Osteoblast (primary cell): ENCODE measurements at regions not wholly inside any gene's neighbourhood (a gene's known extent, or its start where the extent isn't known, plus 50 kb on each side); places are given as distances from the start of the nearest gene placed in this dataset.

Experiments
- DNase-seq: peaks from one replicate; pipeline ENCODE4 v3.0.0; 2011; ENCODE audit warnings: low spot score, mixed read lengths; ENCODE audit not compliant: insufficient read length; ENCODE audit errors: missing footprints
- H2AFZ ChIP-seq: 2 replicates; pipeline ENCODE4 v1.6.0; 2011; ENCODE audit warnings: mild to moderate bottlenecking, low read length
- H3K27ac ChIP-seq: 2 replicates; pipeline ENCODE4 v1.5.1; 2011; ENCODE audit warnings: mild to moderate bottlenecking, low read depth, low read length, moderate library complexity
- H3K27me3 ChIP-seq: 2 replicates; pipeline ENCODE4 v1.6.0; 2012; ENCODE audit warnings: mild to moderate bottlenecking, control low read depth, inconsistent platforms, low read length, moderate library complexity; ENCODE audit not compliant: insufficient read depth
- H3K36me3 ChIP-seq: 2 replicates; pipeline ENCODE4 v1.5.1; 2011; ENCODE audit warnings: mild to moderate bottlenecking, low read length, control low read depth, moderate library complexity; ENCODE audit not compliant: insufficient read depth
- H3K4me1 ChIP-seq: 2 replicates; pipeline ENCODE4 v1.5.1; 2011; ENCODE audit warnings: mild to moderate bottlenecking, low read length, control low read depth, moderate library complexity; ENCODE audit not compliant: insufficient read depth
- H3K4me2 ChIP-seq: 2 replicates; pipeline ENCODE4 v1.6.0; 2011; ENCODE audit warnings: mild to moderate bottlenecking, low read length; ENCODE audit not compliant: insufficient read depth
- H3K4me3 ChIP-seq: fragments of 200-600 bp; sonication (generic); 3 replicates; pipeline ENCODE4 v1.5.1; 2012; ENCODE audit warnings: mild to moderate bottlenecking, low read length, inconsistent platforms; ENCODE audit not compliant: insufficient read depth
- H3K79me2 ChIP-seq: 2 replicates; pipeline ENCODE4 v1.6.0; 2012; ENCODE audit warnings: mild to moderate bottlenecking, low read length, control low read depth, inconsistent platforms; ENCODE audit not compliant: insufficient read depth
- H3K9me3 ChIP-seq: 2 replicates; pipeline ENCODE4 v1.5.1; 2011; ENCODE audit warnings: low read depth, low read length, control low read depth
- H4K20me1 ChIP-seq: 2 replicates; pipeline ENCODE4 v1.6.0; 2012; ENCODE audit warnings: mild to moderate bottlenecking, low read length, control low read depth; ENCODE audit not compliant: insufficient read depth
- TF ChIP-seq, protein P1 (sequence below): IDR thresholded peaks from 2 replicates; pipeline ENCODE4 v1.5.1; 2011; ENCODE audit warnings: mild to moderate bottlenecking, low read depth, low read length, moderate library complexity; ENCODE audit errors: extremely low read depth

GRCh38 chr21:19181604-19182140 is 778.1 kb upstream of the TMPRSS15 start:
- no peak overlapping the region for H3K4me3 ChIP-seq
- H3K4me1 ChIP-seq = no peaks in the 10 kb centered on the region
- no peak overlapping the region for H2AFZ ChIP-seq
- no peak overlapping the region for H3K4me2 ChIP-seq
- H3K27ac ChIP-seq = no peak overlapping the region
- H3K36me3 ChIP-seq = no peaks in the 10 kb centered on the region
- no peaks in the 10 kb centered on the region for H3K79me2 ChIP-seq
- DNase-seq = no peak
- TF ChIP-seq, protein P1, sequence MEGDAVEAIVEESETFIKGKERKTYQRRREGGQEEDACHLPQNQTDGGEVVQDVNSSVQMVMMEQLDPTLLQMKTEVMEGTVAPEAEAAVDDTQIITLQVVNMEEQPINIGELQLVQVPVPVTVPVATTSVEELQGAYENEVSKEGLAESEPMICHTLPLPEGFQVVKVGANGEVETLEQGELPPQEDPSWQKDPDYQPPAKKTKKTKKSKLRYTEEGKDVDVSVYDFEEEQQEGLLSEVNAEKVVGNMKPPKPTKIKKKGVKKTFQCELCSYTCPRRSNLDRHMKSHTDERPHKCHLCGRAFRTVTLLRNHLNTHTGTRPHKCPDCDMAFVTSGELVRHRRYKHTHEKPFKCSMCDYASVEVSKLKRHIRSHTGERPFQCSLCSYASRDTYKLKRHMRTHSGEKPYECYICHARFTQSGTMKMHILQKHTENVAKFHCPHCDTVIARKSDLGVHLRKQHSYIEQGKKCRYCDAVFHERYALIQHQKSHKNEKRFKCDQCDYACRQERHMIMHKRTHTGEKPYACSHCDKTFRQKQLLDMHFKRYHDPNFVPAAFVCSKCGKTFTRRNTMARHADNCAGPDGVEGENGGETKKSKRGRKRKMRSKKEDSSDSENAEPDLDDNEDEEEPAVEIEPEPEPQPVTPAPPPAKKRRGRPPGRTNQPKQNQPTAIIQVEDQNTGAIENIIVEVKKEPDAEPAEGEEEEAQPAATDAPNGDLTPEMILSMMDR = no peak
- no peaks in the 10 kb centered on the region for H3K27me3 ChIP-seq
- no peaks in the 10 kb centered on the region for H4K20me1 ChIP-seq
- no peaks in the 10 kb centered on the region for H3K9me3 ChIP-seq

GRCh38 chr21:19197950-19198349 is 794.4 kb upstream of the TMPRSS15 start:
- Histone ChIP-seq H3K4me1 (no peaks in the 10 kb centered on the region), H4K20me1 (no peaks in the 10 kb centered on the region), H3K4me2 (no peak overlapping the region), H3K27ac (no peak overlapping the region), H3K27me3 (no peaks in the 10 kb centered on the region), H3K4me3 (no peak overlapping the region), H2AFZ (no peak overlapping the region), H3K79me2 (no peaks in the 10 kb centered on the region), H3K36me3 (no peaks in the 10 kb centered on the region), H3K9me3 (peaks cover 5% of the 10 kb centered on the region)
- TF ChIP-seq, protein P1 = no peak
- DNase-seq = no peak

DNA sequence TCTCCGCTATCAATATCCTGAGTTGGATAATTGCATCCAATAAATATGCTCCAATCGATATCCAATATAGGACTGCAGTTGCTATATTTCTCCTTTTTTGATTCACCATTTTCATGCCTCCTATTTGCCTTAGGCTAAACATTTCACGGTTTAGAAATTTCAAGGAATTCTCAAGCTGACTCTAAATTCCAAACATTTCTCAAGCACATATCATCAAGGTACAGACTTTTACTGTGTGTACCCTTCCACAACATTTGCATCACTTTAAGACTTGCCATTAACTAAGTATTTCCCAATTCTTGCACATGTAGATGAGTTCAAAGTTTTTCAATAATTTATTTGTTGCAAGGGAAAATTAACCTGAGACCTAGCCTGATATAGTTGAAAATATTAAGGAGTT is 795.2 kb upstream of the TMPRSS15 start:
- Histone ChIP-seq H2AFZ (no peak overlapping the region), H3K4me1 (no peaks in the 10 kb centered on the region), H3K4me3 (no peak overlapping the region), H3K27me3 (no peaks in the 10 kb centered on the region), H3K79me2 (no peaks in the 10 kb centered on the region), H4K20me1 (no peaks in the 10 kb centered on the region), H3K9me3 (peaks cover 5% of the 10 kb centered on the region), H3K36me3 (no peaks in the 10 kb centered on the region), H3K27ac (no peak overlapping the region), H3K4me2 (no peak overlapping the region)
- TF ChIP-seq, protein P1 = no peak
- no peak for DNase-seq

DNA sequence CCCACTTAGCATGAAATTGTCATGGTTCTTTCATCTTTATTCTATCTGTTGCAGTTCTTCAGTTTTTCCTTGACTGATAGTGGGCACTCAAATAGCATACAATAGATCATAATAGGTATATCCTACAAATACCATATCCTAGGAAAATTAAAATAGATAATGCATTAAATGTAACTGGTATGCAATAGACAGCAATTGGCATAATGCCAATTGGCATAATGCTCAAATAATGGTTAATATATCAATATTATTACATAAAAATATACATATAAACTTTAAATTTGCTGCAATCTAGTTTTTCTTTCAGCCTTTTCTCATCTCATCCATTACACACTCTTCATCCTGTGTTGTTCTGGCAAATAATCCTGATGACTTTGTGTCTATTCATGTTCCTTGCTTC is 814.6 kb upstream of the TMPRSS15 start:
- Histone ChIP-seq H3K4me2 (no peak overlapping the region), H3K4me1 (no peaks in the 10 kb centered on the region), H3K36me3 (no peaks in the 10 kb centered on the region), H3K4me3 (no peak overlapping the region), H3K9me3 (peaks cover 2% of the 10 kb centered on the region), H3K79me2 (no peaks in the 10 kb centered on the region), H2AFZ (no peak overlapping the region), H4K20me1 (no peaks in the 10 kb centered on the region), H3K27ac (no peak overlapping the region), H3K27me3 (no peaks in the 10 kb centered on the region)
- no peak for DNase-seq
- TF ChIP-seq, protein P1 = no peak
